Osteocyte (in vitro differentiated cells): ENCODE measurements at regions not wholly inside any gene's neighbourhood (a gene's known extent, or its start where the extent isn't known, plus 50 kb on each side); places are given as distances from the start of the nearest gene placed in this dataset.

ENCODE experiments used
- DNase-seq: peaks from one replicate; pipeline ENCODE4 v3.0.0; 2021; ENCODE audit warnings: mixed read lengths; ENCODE audit not compliant: unreplicated experiment; ENCODE audit errors: extremely low spot score
- H3K27ac Mint-ChIP-seq: one replicate; pipeline ENCODE4 v1.8.0; 2021; ENCODE audit warnings: mild to moderate bottlenecking, mixed read lengths; ENCODE audit not compliant: unreplicated experiment
- H3K27me3 Mint-ChIP-seq: one replicate; pipeline ENCODE4 v1.8.0; 2021; ENCODE audit warnings: mixed read lengths; ENCODE audit not compliant: unreplicated experiment
- H3K36me3 Mint-ChIP-seq: one replicate; pipeline ENCODE4 v1.8.0; 2021; ENCODE audit warnings: mixed read lengths; ENCODE audit not compliant: unreplicated experiment
- H3K4me1 Mint-ChIP-seq: one replicate; pipeline ENCODE4 v1.8.0; 2021; ENCODE audit warnings: mixed read lengths; ENCODE audit not compliant: unreplicated experiment
- H3K4me3 Mint-ChIP-seq: one replicate; pipeline ENCODE4 v1.8.0; 2021; ENCODE audit warnings: mild to moderate bottlenecking, moderate library complexity, mixed read lengths; ENCODE audit not compliant: unreplicated experiment
- H3K9me3 Mint-ChIP-seq: one replicate; pipeline ENCODE4 v1.8.0; 2021; ENCODE audit warnings: mixed read lengths; ENCODE audit not compliant: unreplicated experiment
- CTCF ChIP-seq: fragments of 200-600 bp; sonication (generic); IDR thresholded peaks from 2 replicates; pipeline ENCODE4 v1.5.0; 2021; ENCODE audit warnings: antibody characterized with exemption, mild to moderate bottlenecking, moderate library complexity

GRCh38 chr1:221636967-221637366, 104.9 kb downstream of the DUSP10 start:
- TF ChIP-seq CTCF: no peak
- no peak for DNase-seq
- no peaks in the 10 kb centered on the region for H3K9me3 Mint-ChIP-seq
- no peak overlapping the region for H3K27ac Mint-ChIP-seq
- no peaks in the 10 kb centered on the region for H3K36me3 Mint-ChIP-seq
- H3K4me1 Mint-ChIP-seq: no peaks in the 10 kb centered on the region
- H3K27me3 Mint-ChIP-seq: peaks cover 25% of the 10 kb centered on the region
- no peak overlapping the region for H3K4me3 Mint-ChIP-seq

GRCh38 chr1:221637641-221638041, 104.2 kb downstream of the DUSP10 start:
- Mint-ChIP-seq H3K36me3 (no peaks in the 10 kb centered on the region), H3K27me3 (peaks cover 28% of the 10 kb centered on the region), H3K4me1 (no peaks in the 10 kb centered on the region), H3K9me3 (no peaks in the 10 kb centered on the region), H3K4me3 (no peak overlapping the region), H3K27ac (no peak overlapping the region)
- TF ChIP-seq CTCF: no peak
- no peak for DNase-seq

GRCh38 chr1:221638595-221638994, 103.3 kb downstream of the DUSP10 start:
- Mint-ChIP-seq H3K4me1 (no peaks in the 10 kb centered on the region), H3K36me3 (no peaks in the 10 kb centered on the region), H3K9me3 (no peaks in the 10 kb centered on the region), H3K4me3 (no peak overlapping the region), H3K27ac (no peak overlapping the region), H3K27me3 (peaks cover 26% of the 10 kb centered on the region)
- no peak for DNase-seq
- no peak for TF ChIP-seq CTCF

- no peaks in the 10 kb centered on the region for H3K4me1 Mint-ChIP-seq
- no peaks in the 10 kb centered on the region for H3K36me3 Mint-ChIP-seq
- no peak for DNase-seq
- no peak for TF ChIP-seq CTCF
- no peak overlapping the region for H3K27ac Mint-ChIP-seq
- H3K9me3 Mint-ChIP-seq: no peaks in the 10 kb centered on the region
- no peak overlapping the region for H3K4me3 Mint-ChIP-seq
- peaks cover 46% of the 10 kb centered on the region for H3K27me3 Mint-ChIP-seq
Measured at GRCh38 chr1:221641811-221642210, 100.1 kb downstream of the DUSP10 start.

GRCh38 chr1:221643404-221644144, 98.3 kb downstream of the DUSP10 start:
- Mint-ChIP-seq H3K27ac (no peak overlapping the region), H3K9me3 (no peaks in the 10 kb centered on the region)

More at GRCh38 chr1:221643404-221644144, 98.3 kb downstream of the DUSP10 start:
- Mint-ChIP-seq H3K36me3 (no peaks in the 10 kb centered on the region), H3K27me3 (peaks cover 56% of the 10 kb centered on the region), H3K4me1 (no peaks in the 10 kb centered on the region), H3K4me3 (no peak overlapping the region)
- no peak for DNase-seq
- no peak for TF ChIP-seq CTCF
